NCI-H128 (cell line): ENCODE measurements at regions not wholly inside any gene's neighbourhood (a gene's known extent, or its start where the extent isn't known, plus 50 kb on each side); places are given as distances from the start of the nearest gene placed in this dataset.

Experiments used
- DNase-seq: peaks from one replicate; lab custom pipeline; 2025; ENCODE audit not compliant: unreplicated experiment; lab: John Stamatoyannopoulos, UW

- DNase-seq = no peak
Observed at GRCh38 chr2:12331698-12332097, 385.0 kb upstream of the TRIB2 start.

- no peak for DNase-seq
Observed at GRCh38 chr2:12333293-12333692, 383.4 kb upstream of the TRIB2 start.

- DNase-seq = no peak
Observed at GRCh38 chr2:12334412-12334966, 382.2 kb upstream of the TRIB2 start.

GRCh38 chr2:12335131-12335530, 381.6 kb upstream of the TRIB2 start:
- no peak for DNase-seq

- no peak for DNase-seq
Observed at GRCh38 chr2:12335995-12336394, 380.7 kb upstream of the TRIB2 start.

- no peak for DNase-seq
Observed at GRCh38 chr2:12338946-12339697, 377.6 kb upstream of the TRIB2 start.

- DNase-seq = no peak
Observed at GRCh38 chr2:12340164-12340563, 376.6 kb upstream of the TRIB2 start.

- DNase-seq = no peak
Observed at GRCh38 chr2:12341215-12341614, 375.5 kb upstream of the TRIB2 start.

- DNase-seq = no peak
Observed at GRCh38 chr2:12341920-12342319, 374.8 kb upstream of the TRIB2 start.

GRCh38 chr2:12343141-12343540, 373.6 kb upstream of the TRIB2 start:
- no peak for DNase-seq

- DNase-seq = no peak
Observed at GRCh38 chr2:12347066-12347493, 369.7 kb upstream of the TRIB2 start.

- no peak for DNase-seq
Observed at GRCh38 chr2:12348216-12348615, 368.5 kb upstream of the TRIB2 start.

- no peak for DNase-seq
Observed at GRCh38 chr2:12350821-12351220, 365.9 kb upstream of the TRIB2 start.

GRCh38 chr2:12352889-12353288, 363.8 kb upstream of the TRIB2 start:
- no peak for DNase-seq

- no peak for DNase-seq
Observed at GRCh38 chr2:12361506-12361905, 355.2 kb upstream of the TRIB2 start.

GRCh38 chr2:12363138-12363537, 353.6 kb upstream of the TRIB2 start:
- DNase-seq = no peak

- DNase-seq = no peak
Observed at GRCh38 chr2:12363569-12363968, 353.2 kb upstream of the TRIB2 start.

GRCh38 chr2:12369566-12369965, 347.2 kb upstream of the TRIB2 start:
- no peak for DNase-seq

GRCh38 chr2:12376025-12376424, 340.7 kb upstream of the TRIB2 start:
- no peak for DNase-seq

- no peak for DNase-seq
Observed at GRCh38 chr2:12379143-12379542, 337.6 kb upstream of the TRIB2 start.

- no peak for DNase-seq
Observed at GRCh38 chr2:12381543-12382325, 335.0 kb upstream of the TRIB2 start.

- DNase-seq = no peak
Observed at GRCh38 chr2:12382366-12382765, 334.4 kb upstream of the TRIB2 start.
